ENCODE measurements at regions not wholly inside any gene's neighbourhood (a gene's known extent, or its start where the extent isn't known, plus 50 kb on each side); places are given as distances from the start of the nearest gene placed in this dataset.

DNA sequence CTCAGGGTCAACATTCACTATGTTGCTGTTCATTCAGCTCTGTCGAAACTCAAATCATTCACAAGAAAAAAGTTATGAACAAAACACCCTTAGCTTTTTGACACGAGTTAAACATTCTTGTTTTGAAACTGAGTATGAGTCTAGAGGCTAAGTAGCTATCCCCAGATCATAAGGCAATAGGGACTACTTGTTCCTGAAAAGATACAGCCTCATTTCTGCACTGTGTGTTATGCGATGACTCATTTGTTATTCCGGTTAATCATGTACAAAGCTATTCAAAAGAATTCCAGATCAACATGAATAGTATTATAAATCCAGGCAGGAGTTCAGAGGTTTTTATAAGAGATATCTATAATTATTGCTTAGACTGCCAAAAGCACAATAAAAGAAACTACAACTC lies 908.0 kb downstream of the QKI start:
- peak; percentile 76 to 80 for DNase-seq (ENCODE audit: low read depth in 2 of 2)

DNA sequence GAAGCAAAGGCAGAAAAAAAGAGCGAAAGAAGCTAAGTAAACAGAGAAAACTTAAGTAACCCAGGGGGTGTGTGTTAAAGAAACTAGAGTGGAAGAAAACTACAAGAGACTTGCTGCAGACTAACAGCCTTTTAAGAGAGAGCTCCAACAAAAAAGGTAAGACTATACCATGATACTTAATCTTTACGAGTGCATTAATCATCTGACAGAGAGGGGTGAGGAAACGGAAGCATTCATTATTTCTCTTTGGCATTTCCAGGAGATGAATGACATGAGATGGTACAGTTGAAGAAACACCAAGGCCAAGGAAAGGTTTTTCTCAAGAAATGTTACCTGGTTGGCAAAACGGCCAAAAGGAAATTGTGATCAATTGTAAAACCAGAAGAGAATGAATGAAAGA lies 906.8 kb downstream of the QKI start:
- DNase-seq (ENCODE audit: low read depth in 2 of 2): no peak

DNA sequence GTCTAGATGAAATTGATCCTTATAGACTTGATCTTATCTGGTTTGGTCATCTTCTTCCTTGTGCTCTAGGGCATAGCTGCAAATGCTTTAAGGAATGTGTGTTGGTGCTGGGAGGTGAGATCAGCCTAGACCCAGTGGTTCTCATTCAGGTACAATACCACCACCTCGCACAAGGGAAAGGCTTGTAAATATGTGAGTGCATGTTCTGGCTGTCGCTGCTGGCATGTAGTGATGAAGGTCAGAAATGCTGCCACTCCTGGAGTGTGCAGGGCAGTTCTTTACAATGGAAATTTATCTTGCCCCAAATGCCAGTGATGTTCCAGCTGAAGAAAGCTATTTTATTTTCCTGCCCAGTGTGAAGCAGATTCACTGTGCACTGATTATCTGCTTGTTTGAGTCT lies 900.9 kb downstream of the QKI start:
- DNase-seq (ENCODE audit: low read depth in 2 of 2): no peak

DNA sequence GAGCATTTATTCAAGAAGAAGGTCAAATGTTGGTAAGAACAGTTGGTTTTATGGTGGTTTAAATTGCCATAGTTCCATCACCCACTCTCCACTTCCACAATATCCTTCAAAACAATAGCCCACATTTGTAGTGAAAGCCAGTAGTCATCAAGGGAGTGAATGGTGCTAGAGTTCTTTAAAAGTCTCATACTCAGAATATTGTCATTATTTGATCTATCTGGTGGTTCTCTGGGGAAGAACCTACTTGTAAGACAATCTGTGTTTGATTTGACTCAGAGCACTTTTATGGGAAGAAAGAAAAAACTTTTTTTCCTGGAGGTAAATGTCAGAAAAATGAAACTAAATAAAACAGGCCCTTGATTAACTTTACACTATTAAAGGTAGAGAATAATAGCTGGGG lies 893.8 kb downstream of the QKI start:
- DNase-seq (ENCODE audit: low read depth in 2 of 2): no peak

DNA sequence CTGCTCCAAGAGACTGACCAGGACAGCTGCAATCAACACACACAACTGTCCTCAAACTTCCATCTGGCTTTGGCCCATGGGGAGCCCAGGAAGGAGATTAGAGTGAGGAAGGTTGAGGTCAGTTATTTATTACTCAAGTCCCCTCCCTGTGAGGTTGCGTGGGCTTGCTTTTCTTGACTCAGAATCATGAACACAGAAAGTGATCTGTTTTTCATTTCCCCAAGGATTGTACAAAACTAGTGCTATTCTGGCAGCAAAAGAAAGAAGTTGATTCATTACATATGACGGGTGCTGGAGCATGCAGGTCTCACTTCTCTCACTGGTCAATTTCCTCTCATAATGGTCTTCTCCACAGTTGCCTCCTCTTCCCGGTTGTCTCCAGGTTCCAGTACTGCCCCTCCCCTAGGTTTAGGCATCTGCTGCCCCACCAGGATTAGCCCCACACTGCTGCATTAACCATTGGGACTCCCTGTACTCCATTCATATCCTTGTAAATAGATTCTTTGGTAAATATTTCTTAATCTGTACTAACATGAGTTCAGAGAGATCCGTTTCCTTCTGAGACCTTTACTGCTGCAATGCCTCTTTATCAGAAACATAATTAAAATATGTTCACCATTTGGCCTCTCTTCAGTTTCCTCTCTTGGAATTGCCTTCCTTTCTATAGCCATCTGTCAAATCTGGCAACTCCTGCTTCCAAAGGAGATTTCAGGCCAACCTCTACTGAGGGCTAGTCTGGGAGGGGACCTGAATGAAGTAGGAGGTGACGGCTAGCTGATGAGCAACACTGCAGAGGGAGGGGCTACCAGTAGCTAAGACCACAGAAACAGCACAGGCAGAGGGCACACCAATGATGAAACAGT lies 888.8 kb downstream of the QKI start:
- peak in 1 of 2 donors; percentile 3 for DNase-seq (ENCODE audit: low read depth in 2 of 2)

DNA sequence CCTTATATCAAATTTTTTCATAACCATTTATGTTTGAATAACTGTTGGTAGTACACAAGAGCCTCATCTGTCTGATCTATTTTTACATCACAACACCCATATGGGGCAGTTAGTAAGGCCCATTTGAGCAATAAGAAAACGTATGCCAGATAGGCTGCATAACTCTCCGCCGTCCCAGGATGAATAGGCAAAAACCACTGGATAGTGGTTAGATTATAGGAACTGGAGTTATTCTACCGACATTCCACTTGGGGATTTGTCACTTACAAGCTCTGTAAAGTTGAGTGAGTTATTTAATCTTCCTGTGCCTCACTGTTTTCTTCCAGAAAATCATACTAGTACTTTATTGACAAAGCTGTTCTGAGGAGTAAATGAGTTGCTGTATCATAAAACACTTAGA lies 881.9 kb downstream of the QKI start:
- no peak for DNase-seq (ENCODE audit: low read depth in 2 of 2)

DNA sequence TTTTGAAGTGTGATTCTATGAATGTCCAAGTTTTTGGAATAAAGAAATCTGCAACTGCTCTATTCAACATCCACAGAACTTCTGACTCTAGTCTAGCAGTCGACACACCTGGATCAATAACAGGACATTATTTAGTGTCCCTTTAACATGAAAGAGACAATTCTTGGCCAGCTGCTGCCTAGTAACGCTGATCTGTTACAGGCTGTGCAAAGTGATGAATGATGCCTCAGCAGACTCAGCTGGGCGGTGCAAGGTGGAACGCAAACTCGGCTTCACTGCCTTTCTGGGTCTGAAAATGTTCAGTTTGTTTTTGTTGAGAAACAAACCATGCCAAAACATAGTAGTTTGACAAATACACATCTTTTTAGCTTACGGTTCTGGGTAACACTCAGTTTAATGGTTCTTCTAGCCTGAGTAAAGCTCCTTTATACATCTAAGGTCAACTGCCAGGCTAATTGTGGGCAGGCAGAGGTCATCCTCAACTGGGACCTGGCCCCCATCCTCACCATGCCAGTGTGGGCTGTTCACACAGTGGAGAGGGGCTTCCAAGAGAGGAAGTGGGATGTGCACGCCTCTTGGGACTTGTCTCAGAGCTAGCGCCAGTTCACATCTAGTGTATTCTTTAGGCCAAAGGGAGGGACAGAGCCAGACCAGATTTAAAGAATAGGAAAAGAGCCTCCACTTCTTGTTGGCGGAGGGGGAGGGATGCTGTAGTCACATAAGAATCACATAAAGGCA lies 879.7 kb downstream of the QKI start:
- DNase-seq (ENCODE audit: low read depth in 2 of 2): no peak

DNA sequence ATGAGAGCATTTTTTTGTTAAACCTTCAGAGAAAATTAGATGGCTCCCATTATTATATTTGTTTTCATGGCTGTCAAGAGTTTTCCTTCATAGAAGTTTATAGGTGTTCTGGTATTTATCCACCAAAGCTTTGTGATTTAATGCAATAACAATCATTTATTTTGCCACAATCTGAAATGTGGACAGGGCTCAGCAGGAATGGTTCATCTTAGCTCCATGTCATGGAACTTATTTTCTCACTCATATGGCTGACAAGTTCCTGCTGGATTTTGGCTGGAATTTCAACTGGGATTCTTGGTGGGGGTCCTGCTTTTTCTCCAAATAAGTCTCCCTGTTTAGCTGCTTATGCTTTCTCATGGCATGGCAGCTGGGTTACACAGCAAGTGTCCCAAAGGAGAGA lies 876.7 kb downstream of the QKI start:
- no peak for DNase-seq (ENCODE audit: low read depth in 2 of 2)

DNA sequence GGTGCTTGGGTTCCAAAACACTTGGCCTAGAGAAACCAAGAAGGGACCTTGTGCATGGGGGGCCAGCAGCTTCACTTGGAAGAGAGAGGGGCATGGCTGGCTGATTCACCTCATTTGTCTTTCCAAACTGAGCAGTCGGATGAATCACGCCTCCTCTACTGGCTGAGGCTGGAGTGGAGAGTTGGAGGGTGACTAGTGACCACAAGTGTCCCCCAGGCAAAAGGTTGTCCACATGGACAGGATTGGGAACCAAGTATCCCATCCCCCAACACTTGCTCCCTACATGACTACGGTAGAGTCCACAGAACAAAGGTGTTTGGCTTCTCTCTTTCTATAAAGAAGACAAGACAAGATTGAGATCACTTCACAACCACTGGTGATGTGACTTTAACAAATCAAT lies 875.6 kb downstream of the QKI start:
- DNase-seq (ENCODE audit: low read depth in 2 of 2): no peak

DNA sequence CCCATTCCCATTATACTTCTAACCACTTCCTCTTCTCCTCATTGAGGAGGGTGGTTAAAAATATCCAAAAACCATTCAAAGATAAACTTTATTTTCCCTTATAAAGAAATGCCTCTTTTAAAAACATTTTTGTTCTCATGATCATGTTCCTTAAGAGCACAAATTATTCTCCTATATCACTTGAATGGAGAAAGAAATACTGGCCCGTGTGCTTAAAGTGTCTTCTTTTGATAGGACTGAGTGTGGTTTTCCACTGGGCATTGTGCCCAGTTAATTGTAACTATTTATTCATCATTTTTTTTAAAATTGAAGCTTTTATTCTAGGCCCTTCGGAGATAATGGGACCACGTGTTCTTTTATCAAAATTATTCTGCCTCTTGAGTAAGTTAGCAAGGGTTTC lies 871.5 kb downstream of the QKI start:
- DNase-seq (ENCODE audit: low read depth in 2 of 2): peak in 1 of 2 donors; percentile 10

DNA sequence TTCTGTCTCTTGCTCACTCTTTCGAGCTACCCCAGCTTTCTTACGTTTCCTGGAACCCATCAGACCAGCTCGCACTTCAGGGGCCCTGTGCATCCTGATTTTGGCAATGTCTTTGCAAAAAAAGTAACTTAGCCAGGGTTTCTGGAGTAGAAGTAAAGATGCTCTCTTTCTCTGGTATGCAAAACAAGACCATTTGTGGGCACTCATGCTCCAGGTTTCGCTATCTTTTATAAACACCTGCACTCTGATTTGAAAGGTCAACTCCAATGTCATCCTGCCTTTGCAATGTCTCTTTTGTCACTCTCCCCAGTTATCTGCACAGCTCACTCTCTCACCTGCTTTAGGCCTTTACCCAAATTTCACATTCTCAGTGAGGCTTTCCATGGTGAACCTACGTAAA lies 869.1 kb downstream of the QKI start:
- no peak for DNase-seq (ENCODE audit: low read depth in 2 of 2)

DNA sequence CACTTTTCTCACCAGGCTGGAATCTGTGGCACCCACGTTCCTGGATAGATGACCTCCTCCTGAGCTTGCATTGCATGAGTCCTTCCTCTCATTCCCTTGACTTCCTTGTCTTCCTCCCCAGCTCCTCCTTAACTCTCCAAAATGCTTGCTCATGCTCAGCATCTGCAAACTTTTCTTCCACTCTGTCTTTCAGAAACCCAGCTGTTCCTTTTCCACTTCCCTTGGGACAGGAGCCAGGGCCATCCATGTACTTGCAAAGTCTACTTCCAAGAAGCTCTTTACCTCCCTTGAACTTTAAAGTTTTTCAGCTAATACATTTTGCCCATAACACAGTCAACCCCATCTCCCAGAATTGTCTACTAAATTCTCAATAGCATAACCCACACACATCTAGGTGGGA lies 861.7 kb downstream of the QKI start:
- DNase-seq (ENCODE audit: low read depth in 2 of 2): no peak

DNA sequence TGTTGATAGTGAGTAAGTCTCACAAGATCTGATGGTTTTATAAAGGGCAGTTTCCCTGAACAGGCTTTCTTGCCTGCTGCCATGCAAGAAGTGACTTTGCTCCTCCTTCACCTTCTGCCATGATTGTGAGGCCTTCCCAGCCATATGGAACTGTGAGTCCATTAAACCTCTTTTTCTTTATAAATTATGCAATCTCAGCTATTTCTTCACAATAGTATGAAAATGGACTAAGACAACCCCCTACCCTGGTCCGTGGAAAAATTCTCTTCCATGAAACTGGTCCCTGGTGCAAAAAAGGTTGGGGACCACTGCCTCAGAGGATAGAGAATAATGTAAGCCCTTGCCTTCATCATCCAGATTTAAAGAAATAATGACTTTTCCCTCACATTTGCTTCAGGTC lies 861.3 kb downstream of the QKI start:
- no peak for DNase-seq (ENCODE audit: low read depth in 2 of 2)

DNA sequence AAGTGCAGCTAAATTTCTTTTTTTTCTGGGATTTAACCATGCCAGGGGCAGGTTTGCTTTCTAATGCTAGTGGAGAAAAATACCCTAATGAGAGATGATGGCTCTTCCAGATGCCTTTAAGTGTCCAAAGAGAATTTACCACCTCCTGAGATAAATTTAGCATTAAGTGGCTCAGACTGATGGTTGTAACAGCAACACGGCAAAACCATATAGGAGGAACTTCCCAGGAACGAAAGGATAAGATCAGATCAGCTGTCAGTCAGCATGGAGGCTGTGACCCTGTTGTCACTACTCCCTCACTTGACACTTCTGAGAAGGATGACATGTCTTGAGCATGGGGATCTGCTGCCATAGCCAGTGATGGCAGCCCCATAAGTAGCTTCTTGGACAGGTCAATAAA lies 860.0 kb downstream of the QKI start:
- no peak for DNase-seq (ENCODE audit: low read depth in 2 of 2)

DNA sequence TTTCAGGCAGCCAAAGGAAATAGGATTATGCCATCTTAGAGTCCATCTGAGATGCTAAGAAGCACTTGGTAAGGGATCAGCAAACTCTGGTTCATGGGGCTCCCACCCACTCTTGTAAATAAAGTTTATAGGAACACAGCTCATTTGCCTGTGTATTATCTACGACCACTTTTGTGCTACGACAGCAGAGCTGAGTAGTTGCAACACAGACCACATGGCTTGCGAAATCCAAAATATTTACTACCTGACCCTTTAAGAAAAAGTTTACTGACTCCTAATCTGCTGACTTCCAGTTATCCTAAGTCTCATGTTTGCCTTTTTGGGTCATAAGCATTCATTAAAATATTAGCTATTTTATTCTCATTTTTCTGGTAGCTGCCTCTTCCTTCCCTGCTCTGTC lies 859.0 kb downstream of the QKI start:
- no peak for DNase-seq (ENCODE audit: low read depth in 2 of 2)

DNA sequence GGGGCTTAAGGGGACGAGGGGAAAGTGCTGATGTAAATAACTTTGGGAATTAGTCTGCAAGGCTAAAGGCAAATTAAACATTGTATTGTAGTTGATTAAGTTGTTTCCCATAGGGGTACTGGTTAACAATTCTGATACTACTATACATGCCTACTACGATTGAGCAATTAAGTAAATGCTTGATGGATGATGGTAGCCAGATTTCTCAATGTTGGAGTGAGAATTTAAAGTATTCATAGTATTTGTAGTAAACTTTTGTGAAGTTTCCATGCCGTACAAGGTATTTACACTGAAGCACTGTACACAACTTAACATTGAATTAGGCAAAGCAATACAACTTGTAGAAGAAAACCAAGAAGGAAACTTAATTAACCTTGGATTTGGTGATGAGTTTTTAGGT lies 852.3 kb downstream of the QKI start:
- DNase-seq (ENCODE audit: low read depth in 2 of 2): no peak

DNA sequence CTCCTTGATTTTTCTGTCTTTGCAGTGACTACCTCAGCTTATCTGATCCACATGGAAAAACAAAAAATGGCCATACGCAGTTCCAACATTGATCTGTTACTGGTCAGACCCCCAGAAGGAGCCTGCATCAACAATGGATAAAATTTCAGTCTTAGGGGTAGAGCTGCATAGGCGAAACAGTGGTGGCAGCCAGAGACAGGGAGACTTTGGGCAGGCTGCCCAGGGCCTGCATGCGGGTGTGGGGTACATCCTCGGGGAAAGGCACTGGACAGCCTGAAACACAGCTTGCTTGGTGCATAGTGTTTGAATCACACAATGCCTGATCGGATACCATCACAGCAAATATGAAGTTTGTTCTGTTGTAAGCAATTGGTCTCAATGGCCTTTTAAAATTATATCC lies 847.8 kb downstream of the QKI start:
- DNase-seq (ENCODE audit: low read depth in 2 of 2): no peak

DNA sequence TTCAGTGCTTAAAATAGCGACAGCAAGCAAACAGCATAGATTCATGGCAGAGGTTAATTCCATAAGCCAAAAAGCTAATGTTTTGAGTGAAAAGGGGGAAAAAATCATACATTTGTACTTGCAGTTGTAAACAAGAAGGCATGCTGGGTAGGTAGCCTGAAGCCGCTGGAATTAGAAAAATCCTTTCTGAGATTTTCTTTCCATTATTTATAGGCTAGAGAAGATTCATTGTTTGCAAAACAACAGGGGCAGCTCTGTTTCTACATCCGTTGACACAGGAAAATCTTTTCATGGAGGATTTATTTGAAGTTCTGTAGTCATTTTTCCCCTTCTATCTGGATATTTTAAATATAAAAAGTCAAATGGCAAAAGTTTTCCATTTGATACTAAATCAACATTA lies 843.9 kb downstream of the QKI start:
- no peak for DNase-seq (ENCODE audit: low read depth in 2 of 2)

DNA sequence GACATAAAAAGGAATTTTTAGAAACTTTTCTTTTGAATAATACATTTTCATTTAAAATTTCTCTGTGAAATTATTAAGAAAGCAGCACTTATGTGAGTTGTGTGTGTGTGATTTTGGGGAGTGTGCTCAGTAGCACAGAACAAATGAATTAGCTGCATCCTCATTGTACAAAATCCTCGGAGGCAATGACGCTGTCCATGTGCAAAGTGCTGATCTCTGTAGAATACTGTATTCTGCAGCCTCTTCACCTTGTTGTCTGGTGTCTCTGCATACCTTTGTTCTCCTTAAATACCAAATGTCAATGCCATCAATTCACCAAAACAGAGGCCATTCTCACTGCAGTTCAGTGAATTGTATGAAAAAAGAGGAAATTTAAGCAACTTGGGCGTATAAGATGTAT lies 838.4 kb downstream of the QKI start:
- no peak for DNase-seq (ENCODE audit: low read depth in 2 of 2)

DNA sequence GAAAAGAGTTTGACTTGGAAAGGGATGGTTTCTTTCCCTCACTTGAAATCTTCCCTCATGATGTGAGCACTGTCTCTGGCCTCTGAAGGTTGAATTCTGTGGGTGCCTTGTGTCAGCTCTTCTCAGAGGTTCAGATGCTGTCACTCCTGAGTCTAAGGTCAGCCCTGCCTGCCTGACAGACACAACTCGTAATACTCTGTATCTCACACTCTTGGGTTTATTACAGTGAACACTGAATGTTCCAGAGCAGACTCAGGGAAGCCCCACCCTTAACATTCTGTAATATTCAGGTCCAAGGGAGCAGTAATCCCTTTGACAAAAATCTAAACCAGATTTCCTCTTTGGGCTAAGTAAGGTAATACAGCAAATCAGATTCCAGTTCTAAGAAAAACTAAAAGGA lies 837.8 kb downstream of the QKI start:
- no peak for DNase-seq (ENCODE audit: low read depth in 2 of 2)

DNA sequence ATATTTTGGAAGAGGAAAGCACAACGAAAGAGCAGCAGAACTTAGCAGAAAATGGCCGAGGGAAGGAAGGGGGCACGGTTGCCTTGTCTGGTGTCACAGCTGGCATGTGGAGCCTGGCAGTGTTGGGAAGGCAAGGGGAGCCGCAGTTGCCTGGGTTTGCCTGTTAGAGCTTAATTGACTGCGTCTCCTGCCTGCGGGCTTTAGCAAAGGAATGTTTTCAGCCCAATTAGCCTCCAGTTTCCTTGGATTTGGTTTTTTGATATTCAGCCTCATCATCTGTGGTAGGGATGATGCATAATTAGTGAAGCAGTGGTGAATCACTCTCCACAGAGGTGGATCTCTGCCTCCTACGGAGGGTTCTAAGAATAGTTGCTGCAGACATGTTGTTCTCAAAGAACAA lies 832.6 kb downstream of the QKI start:
- no peak for DNase-seq (ENCODE audit: low read depth in 2 of 2)

DNA sequence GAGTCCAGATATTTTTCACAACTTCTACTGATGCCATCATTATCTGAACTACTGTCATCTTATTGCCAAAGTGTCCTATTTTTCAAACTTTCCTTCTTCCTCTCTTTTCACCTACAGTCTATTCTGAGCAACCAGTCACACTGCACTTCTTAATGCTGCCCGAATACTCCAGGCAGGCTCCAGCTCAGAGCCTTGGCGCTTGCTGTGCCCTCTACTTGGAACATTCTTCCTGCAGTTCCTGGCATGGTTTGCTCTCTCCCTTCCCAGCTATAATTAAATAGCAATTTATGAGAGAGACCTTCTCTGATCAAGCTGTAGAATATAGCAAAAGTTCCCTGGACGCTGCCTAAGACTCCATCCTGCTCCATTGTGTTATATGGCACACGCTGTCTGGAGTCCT lies 831.6 kb downstream of the QKI start:
- no peak for DNase-seq (ENCODE audit: low read depth in 2 of 2)

DNA sequence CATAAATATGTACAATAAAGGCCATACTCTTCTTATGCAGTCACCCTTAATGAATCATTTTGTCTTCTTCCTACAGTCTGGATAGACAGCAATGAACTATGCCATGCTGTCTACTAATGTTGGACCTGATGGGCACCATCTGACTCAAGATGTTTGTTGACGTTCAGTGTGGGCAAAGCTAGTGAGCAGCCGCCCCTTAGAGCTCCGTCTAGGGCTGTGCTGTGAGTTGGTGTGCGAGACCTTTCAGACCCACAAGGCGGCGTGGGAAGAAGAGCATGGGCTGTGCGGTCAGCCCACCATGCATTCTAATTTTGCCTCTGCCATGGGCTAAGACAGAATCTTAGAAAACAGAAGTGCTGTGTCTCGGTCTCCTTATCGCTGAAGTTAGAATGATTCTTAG lies 829.4 kb downstream of the QKI start:
- DNase-seq (ENCODE audit: low read depth in 2 of 2): no peak
